HG03066 (cell line): ENCODE measurements at regions not wholly inside any gene's neighbourhood (a gene's known extent, or its start where the extent isn't known, plus 50 kb on each side); places are given as distances from the start of the nearest gene placed in this dataset.

Experiments
- ATAC-seq: cut with Tn5 transposase; IDR thresholded peaks from one replicate; pipeline ENCODE4 v1.9.1; 2021; ENCODE audit warnings: low read depth; ENCODE audit not compliant: unreplicated experiment

GRCh38 chr9:81395676-81396054 lies 293.7 kb downstream of the TLE1 start:
- ATAC-seq = no peak

- no peak for ATAC-seq
Measured at GRCh38 chr9:81394881-81395675, 294.3 kb downstream of the TLE1 start.

GRCh38 chr9:81393985-81394811 lies 295.1 kb downstream of the TLE1 start:
- ATAC-seq = no peak

- ATAC-seq = no peak
Measured at GRCh38 chr9:81391457-81391825, 297.9 kb downstream of the TLE1 start.

GRCh38 chr9:81390792-81391456 lies 298.4 kb downstream of the TLE1 start:
- ATAC-seq = no peak

- no peak for ATAC-seq
Measured at GRCh38 chr9:81389569-81389993, 299.8 kb downstream of the TLE1 start.

- no peak for ATAC-seq
Measured at GRCh38 chr9:81388831-81389230, 300.5 kb downstream of the TLE1 start.

GRCh38 chr9:81387360-81388106 lies 301.8 kb downstream of the TLE1 start:
- no peak for ATAC-seq

- no peak for ATAC-seq
Measured at GRCh38 chr9:81384911-81385310, 304.4 kb downstream of the TLE1 start.

GRCh38 chr9:81382281-81382680 lies 307.1 kb downstream of the TLE1 start:
- no peak for ATAC-seq

- no peak for ATAC-seq
Measured at GRCh38 chr9:81381694-81382093, 307.7 kb downstream of the TLE1 start.

GRCh38 chr9:81380504-81381359 lies 308.6 kb downstream of the TLE1 start:
- ATAC-seq = no peak

GRCh38 chr9:81379655-81380054 lies 309.7 kb downstream of the TLE1 start:
- no peak for ATAC-seq

- no peak for ATAC-seq
Measured at GRCh38 chr9:81377921-81378320, 311.4 kb downstream of the TLE1 start.

- ATAC-seq = no peak
Measured at GRCh38 chr9:81377320-81377719, 312.0 kb downstream of the TLE1 start.

GRCh38 chr9:81375187-81376100 lies 313.9 kb downstream of the TLE1 start:
- ATAC-seq = no peak

- no peak for ATAC-seq
Measured at GRCh38 chr9:81374459-81375186, 314.7 kb downstream of the TLE1 start.

- no peak for ATAC-seq
Measured at GRCh38 chr9:81373294-81373693, 316.1 kb downstream of the TLE1 start.
